ENCODE measurements at regions not wholly inside any gene's neighbourhood (a gene's known extent, or its start where the extent isn't known, plus 50 kb on each side); places are given as distances from the start of the nearest gene placed in this dataset.

DNA sequence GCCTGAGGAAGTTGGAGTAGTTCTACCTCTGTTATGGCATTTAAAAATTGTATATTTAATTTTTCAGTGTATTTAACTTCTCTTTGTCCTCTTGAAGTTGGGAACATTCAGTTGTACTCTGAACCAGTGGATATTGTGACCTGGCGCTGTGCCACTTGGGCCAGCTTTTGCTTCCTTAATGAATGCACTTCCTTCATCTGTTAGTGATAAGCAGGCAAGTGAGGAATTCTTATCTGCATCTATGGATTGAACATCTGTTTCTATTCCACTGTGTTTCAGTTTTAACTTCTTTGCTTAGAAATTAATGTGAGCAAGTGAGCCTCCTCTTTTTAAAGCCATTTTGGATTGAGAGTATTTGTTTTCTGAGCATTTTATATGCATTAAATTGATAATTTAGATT lies 128.3 kb downstream of the UCHL1 start:
- DNase-seq (ENCODE audit: insufficient read length, low spot score) (no peak), FAIRE-seq (no peak)

DNA sequence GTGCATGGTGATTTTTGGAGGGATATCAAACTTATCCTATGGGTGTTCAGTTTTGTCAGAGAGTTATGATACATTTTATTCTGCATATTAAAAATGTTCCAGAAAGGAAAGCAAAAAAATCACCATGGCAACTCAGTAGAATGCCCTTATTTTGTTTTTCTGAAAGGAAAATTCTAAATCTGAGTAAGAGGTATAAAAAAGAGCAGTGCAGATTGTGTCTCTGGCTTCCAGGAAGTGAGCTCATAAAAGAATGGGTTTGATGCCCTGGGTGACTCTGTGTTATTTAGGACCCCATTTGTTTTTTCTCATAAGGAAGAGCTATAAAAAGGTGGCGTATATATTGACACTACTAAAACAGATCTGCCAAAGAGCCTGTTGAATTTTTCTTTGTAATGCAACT lies 128.8 kb downstream of the UCHL1 start:
- FAIRE-seq (no peak), DNase-seq (ENCODE audit: insufficient read length, low spot score) (no peak)

DNA sequence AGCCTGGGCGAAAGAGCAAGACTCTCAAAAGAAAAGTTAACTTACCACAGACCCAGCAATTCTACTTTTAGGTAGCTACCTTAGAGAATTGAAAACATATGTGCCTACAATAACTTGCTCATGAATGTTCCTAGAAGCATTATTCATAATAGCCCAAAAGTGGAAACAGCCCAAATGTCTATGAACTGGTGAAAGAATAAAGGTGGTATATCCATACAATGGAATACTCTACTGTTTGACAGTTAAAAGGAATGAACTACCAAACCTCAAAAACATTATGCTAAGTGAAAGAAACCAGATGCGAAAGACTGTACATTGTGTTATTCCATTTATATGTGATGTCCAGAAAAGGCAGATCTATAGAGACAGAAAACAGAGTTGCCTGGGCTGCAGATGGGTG lies 131.4 kb downstream of the UCHL1 start:
- FAIRE-seq (no peak), DNase-seq (ENCODE audit: insufficient read length, low spot score) (no peak)

DNA sequence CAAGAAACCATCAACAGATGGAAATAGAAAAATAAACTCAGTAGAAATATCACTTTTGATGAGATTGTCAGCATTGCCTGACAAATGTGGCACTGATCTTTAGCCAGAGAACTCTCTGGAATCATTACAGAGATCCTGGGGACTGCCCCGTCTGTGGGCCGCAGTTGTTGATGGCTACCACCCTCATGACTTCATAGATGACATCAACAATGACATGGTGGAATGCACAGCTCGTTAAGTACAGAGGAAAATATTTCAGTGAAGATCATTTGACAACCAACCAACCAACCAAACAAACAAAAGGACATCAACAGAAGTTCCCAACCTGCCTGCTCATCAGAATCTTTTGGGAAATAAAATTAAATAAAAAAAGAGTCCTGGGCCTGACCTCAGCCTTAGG lies 132.6 kb downstream of the UCHL1 start:
- no peak for DNase-seq (ENCODE audit: insufficient read length, low spot score)
- no peak for FAIRE-seq

DNA sequence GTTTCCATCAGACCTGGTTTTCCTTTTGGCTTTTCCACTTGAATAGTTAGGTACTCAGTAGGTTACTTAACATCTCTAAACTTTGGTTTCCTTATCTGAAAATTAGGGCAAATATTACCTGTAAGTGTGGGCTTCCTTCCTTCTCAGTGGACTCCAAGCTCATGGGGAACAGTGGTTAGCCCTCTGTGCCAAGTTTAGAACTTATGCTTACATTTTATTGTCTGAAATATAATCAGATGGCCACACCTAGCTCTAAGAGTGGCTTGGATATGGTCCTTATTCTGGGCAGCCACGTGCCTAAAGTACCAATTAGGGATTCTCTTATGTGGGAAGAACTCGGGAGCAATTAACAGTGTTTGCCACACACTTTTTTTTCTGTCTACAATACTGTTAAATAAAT lies 133.9 kb downstream of the UCHL1 start:
- FAIRE-seq = no peak

DNA sequence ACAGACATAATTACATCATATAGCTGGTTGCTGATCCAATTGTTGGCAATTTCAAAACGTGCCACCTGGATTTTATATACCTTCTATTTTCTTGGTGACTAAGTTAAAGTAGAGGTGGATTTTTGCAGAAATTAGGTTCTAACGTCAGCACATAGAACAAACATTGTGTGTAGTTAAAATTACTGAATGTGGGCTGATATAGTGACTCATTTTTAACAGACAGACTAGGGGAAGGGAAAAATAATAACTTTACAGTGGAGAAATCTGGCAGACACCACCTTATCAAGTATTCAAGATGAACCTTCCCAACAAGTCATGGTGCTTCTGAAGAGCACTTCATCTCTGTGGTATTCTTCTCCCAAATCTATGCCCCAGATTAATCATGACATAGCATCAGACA lies 134.5 kb downstream of the UCHL1 start:
- DNase-seq (ENCODE audit: insufficient read length, low spot score) (no peak), FAIRE-seq (no peak)

More for the DNA sequence above, 133.9 kb downstream of the UCHL1 start:
- DNase-seq (ENCODE audit: insufficient read length, low spot score) = no peak

DNA sequence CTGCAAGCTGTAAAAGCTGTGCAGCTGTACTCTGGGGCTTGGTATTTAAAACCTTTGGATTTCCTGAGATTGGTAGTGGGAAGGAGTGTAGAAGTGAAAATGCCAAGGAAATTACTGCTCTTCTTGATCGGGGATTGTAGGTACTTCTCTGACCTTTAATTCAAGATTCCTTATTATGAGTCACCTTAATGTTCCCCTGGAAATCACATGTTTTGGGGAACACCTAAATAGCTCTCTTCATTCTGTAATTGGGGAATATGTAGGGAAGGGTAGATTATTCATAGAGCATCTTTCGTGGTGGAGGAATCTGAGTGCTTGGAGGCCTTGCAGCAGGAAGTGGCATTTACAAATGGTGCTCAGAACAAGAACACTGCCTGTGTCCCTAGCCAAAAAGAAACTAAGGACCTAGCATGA lies 137.8 kb downstream of the UCHL1 start:
- FAIRE-seq (no peak), DNase-seq (ENCODE audit: insufficient read length, low spot score) (no peak)

DNA sequence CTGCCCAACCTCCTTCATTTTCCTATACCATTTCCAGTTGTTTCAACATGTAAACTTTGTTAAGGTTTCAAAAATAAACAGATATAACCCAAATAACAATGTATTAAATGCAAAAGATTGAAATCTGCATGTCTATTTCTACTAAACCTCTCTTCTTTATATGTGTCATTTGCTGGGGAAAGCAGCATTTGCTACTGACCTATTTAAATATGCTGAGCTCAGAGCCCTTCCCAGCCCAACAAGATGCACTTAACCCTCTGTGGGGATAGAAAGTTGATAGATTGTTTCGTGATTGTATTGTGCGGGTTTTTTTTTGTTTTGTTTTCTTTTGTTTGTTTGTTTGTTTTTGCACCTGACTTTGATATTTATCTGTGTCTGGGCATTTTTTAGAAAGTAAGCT lies 139.5 kb downstream of the UCHL1 start:
- FAIRE-seq (no peak), DNase-seq (ENCODE audit: insufficient read length, low spot score) (no peak)

DNA sequence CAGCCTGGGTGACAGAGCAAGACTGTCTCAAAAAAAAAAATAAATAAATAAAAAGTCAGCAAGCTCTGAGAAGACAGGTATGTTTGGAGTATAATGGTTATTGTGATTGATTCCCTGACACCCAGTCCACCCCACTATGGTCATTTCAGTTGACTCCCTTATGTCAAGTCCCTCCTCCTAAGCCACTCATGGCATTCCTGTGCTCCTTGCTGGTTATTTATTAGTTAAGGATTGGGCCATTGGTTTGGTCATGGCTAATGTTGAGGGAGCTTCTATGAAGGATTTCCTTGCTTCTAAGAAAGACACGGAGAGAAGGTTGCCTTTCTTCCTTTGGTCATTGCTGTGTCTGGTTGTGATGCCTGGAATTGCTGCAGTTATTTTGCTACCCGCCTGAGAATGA lies 140.1 kb downstream of the UCHL1 start:
- FAIRE-seq (no peak), DNase-seq (ENCODE audit: insufficient read length, low spot score) (no peak)

DNA sequence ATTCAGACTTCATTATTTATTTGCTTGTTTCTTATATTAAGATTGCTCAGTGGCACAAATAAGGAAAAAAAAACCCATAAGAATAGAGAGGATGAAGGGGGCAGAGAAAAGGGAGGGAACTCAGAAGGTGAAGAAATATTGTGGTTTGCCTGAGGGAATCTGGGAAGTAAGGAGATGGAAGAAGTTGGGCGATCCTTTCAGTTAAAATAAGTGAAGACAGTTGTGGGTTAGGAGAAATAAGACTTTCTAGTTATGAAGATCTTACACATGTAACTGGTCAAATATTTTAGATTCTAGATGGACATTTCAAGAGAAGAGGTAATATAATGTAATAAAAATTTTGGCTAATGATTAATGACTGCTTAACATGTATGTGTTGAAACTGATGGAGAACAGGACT lies 138.7 kb upstream of the LIMCH1 start:
- no peak for FAIRE-seq
- DNase-seq (ENCODE audit: insufficient read length, low spot score) = no peak

DNA sequence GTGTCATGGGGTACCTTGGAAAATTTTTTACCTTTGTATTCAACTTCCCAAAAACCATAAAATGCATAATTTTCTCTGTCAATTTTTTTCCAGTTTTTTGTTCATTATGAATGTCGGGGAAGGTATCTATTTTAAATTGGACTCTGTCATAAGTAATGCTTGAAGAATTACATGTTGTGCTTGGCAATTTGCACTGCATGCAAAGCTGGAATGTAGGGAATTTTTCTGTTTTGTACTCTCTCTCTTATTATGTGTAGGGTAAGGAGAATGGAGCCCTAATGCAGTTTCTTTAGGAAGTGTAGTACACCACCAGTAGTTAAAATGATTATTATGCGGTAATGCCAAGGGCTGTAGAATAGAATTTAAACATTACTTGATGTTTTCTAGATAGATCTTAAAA lies 137.7 kb upstream of the LIMCH1 start:
- no peak for DNase-seq (ENCODE audit: insufficient read length, low spot score)
- FAIRE-seq = no peak

DNA sequence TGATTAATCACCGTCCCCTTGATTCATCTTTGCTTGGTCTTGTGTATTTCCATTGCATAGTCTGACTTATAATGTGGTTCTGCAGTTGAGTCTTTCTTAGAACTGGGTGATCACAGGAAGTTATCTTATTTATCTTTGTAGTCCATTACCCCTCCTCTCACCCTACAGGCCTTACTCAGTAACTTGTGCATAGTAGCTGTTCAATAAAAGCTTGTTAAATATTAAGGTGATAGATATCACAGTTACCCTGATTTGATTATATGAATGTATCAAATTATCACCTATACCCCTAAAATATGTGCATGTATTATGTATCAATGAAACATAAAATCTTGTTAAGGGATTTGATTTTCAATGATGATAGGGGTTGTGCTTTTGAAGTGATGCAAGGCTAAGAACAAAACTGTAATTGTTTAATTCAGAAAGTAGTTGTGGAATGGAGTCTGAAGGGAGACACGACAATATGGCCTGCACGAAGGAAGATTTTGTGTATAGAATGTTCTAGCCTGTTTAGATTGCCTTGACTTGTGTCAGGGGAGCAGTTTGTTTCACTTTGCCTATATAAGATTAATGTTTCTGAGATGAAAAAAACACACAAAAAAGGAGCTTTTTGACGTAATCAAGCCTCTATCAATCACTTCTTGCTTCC lies 132.4 kb upstream of the LIMCH1 start:
- no peak for DNase-seq (ENCODE audit: insufficient read length, low spot score)
- no peak for FAIRE-seq

DNA sequence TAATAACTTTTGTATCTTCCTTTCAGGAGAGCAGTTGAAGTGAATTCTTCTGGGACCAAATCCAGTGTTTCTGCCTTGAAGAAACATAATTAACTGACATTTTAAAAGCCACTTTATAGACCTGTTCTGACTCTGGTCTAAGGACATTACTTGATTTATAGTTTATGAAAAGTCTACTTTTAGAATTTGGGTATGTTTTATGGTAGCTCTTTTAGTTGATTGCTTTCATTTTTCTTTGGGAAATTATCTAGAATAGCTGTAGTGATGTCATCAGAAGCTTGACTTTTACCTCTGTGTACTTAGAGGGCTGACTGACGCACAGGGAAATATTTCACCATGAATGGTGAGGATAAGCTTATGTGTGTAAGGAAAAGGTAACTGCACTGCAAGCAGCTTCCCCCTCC lies 131.8 kb upstream of the LIMCH1 start:
- DNase-seq (ENCODE audit: insufficient read length, low spot score) (no peak), FAIRE-seq (no peak)

DNA sequence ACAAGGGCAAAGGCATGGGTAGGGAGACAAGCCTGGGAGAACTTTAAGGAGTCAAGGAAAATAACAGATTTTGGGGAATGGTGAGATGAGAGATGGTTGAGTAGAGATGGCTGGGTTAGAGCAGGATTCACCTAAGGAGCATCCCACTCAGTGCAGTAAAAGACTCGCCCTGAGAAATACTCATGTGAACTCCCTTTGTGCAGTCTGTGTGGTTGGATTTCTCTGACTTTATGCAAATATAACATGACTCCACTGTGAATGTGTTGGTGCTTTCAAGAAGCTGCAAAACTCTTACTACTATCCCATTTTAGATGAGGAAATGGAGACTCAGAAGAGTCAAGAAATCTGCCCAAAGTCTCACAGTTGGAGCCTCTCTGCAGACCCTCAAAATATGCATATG lies 129.8 kb upstream of the LIMCH1 start:
- FAIRE-seq (peak; percentile 11), DNase-seq (ENCODE audit: insufficient read length, low spot score) (no peak)

DNA sequence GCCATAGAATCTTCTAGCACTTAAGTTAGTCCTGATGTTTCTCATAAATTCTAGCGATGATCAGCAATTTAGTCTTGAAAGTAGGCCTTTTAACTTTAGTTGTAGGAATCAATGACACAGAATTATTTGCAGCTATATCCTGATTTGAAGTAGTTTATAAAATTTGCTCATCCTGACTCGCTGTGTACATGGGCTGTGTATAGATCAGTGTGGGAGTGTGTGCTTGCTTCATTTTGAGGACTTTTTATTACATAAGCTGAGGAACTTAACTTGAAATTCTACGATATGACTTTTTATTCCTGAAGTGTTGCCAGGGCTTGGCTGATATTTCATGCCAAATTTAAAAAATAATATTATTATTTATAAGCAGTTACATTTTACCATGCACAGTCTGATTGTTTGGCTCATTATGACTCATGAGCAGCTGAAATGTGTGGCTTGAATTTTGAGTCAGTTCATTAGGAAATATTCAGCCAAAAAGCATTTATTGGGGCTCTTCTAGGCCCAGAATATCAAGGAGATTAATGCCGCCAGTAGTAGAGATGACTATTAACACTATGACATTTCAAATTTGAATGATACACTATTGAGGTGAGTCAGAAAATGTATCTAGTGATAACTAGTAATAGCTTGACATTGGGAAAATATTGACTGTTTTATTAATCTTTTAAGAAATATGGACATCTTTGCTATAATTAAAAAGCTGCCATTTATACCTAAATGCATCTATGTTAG lies 128.9 kb upstream of the LIMCH1 start:
- DNase-seq (ENCODE audit: insufficient read length, low spot score) (no peak), FAIRE-seq (no peak)

DNA sequence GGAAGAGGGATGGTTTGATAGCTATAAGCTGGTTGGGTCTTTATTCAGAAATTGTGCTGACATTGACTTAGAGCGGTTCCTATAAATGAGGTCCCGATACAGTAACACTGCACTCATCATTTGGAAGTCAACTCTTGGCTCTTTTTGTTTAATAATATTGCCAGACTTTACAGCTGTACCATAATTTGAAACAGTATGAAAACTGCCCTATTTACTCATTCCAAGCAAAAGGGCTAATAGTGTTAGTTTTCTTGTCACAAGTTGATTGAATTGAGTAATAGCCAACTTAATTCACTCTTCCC lies 128.4 kb upstream of the LIMCH1 start:
- DNase-seq (ENCODE audit: insufficient read length, low spot score) = no peak
- FAIRE-seq = no peak

DNA sequence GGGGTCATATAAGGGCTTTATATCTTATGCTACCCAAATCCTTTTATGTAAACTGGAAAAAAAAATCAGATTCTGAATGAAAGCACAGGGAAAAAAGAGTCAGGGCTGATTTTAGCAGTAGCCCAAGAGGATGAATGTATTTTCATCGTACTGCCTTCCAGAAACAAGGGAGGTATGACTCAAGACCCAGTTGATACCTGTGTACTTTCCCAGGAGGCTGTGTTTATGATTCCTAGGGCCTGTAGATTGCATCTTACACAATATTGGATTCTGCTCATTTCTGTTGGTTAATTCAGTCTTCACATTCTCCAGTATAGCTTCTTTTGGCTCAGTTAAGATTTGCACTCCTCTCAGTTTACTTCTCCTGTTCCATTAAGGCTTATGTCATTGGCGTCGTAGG lies 127.9 kb upstream of the LIMCH1 start:
- FAIRE-seq = no peak
- no peak for DNase-seq (ENCODE audit: insufficient read length, low spot score)

DNA sequence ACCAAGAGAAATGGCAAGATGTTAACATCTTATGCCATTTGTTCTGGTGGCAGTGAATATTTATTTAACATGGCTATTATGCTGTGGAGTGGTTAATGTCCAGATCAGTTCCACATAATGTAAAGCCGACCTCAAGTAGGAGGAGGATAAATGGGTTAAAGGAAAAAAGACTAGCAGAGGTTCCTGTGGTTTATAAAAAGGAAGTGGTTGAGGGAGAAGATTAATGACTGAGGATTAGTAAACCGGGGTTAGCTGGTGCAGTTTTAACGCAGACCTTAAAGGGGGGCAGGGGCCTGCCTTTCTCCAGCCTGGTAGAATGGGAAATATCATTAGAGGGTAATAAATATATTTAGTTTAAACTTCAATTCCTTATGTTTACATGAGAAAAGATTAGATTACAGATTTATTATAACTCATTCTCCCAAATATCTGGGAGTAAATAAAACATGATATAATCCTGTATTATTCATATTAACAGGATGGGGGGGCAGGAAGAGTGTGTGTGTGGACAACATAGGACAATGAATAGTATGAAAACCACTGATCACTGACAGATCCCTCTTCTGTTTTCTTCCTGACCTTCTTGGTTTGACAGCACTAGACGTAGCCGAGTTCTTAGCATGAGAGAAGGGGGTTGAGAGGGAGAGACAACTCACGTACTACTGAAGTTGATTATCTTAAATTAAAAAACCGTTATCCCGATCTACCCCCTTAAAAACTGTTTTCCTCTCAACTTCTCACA lies 124.1 kb upstream of the LIMCH1 start:
- FAIRE-seq = no peak
- DNase-seq (ENCODE audit: insufficient read length, low spot score) = no peak

DNA sequence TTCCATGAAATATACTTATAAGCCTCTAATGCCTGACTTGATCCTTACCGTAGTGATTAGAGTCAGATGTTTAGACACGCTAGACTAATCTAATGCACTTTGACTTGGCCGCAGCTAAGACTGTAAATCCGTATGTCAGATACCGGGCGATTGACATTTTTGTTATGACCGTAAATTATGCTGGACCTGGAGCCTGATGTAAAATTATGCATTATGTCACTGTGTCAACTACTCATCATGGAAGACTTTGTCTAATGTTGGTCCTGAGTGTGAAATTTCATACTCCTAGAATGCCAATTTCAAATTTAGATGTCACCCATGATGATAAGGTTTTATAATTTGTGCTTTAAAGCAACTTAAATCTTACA lies 123.6 kb upstream of the LIMCH1 start:
- DNase-seq (ENCODE audit: insufficient read length, low spot score) = no peak
- no peak for FAIRE-seq

DNA sequence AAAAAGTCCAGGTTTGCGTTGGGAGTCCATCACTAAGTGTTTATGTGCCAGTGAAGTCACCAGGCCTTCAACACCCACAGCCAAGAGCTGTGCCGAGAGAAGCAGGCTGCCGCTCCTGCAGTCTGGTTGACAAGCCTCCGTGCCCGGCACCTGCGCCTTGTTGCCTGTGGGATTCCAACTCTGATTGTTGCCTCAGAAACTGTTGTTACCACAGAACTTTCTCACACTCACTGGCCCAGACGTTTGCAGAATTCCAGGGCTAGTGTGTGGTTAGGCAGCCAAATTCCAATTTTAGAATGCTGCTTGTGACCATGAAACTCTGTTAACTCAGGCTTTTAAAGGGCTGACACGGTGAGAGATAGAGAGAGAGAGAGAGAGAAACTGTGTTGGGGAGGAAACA lies 119.5 kb upstream of the LIMCH1 start:
- FAIRE-seq (no peak), DNase-seq (ENCODE audit: insufficient read length, low spot score) (no peak)

DNA sequence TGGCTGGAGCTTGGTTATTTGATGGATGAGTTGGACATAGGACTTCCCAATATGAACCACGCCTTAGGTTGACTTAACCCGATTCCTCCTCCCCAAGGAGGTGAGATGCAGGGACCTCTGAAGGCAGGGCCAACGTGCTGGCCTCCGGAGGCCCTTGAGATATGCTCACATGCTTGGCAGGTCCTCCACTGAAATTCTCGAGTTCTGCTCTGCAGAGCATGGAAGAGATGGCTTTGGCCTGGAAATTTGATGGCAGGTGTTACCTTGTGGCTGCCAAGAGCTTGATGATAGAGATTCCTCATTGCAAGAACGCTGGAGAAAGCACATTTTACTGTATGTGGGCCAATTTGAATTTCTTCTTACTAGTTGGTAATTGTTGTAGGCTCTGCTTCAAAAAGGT lies 117.4 kb upstream of the LIMCH1 start:
- no peak for FAIRE-seq

DNA sequence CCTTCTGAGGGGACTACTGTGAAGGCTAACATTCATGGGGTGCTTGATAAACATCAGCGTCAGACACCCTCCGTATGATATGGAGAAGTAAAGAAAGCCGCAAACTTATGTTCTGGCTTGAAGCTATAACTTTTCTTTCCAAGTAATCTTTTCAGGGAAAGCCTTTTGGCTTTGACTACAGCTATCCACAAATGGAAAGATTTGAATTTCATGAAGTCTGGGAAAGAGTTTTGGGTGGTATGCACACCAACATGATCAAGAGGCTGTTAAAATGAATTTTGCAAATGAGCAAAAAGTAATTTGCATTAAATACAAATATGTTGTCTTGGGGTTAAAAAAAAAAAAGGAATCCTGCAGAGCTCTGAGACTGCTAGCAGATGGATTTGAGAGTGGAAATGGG lies 114.8 kb upstream of the LIMCH1 start:
- DNase-seq (ENCODE audit: insufficient read length, low spot score) (no peak), FAIRE-seq (no peak)

More for the DNA sequence above, 117.4 kb upstream of the LIMCH1 start:
- no peak for DNase-seq (ENCODE audit: insufficient read length, low spot score)
